ENCODE measurements at regions not wholly inside any gene's neighbourhood (a gene's known extent, or its start where the extent isn't known, plus 50 kb on each side); places are given as distances from the start of the nearest gene placed in this dataset.

DNA sequence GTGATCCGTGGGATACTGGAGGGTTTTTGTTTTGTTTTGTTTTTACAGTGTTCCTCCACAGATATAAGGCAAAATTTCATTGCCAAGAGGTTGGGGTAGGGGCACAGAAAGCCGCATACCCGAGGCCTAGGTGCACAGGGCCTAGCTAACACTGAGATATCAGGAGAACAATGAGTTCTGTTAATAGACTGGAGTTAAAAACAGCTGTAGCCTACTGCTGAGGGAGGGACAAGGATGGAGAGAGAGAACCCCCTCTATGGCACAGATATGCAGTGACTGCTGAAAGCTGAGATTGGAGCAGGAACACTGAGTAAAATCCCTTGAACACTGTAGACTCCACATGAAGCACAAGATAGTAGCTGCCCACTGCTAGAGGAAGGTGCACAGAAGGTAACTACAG, 53.1 kb upstream of the MAP3K13 start:
- Histone ChIP-seq H3K4me3 (no peak overlapping the region), H3K36me3 (replicated peaks; ENCODE audit: insufficient read depth, low read depth) (no peaks in the 10 kb centered on the region), H3K27ac (no peak overlapping the region), H2AFZ (no peak overlapping the region), H3K27me3 (no peaks in the 10 kb centered on the region), H3K4me1 (ENCODE audit: insufficient read depth) (no peaks in the 10 kb centered on the region), H3K79me2 (no peaks in the 10 kb centered on the region), H3K9me3 (ENCODE audit: low read depth) (no peaks in the 10 kb centered on the region), H3K9me2 (replicated peaks; ENCODE audit: insufficient read depth) (no peaks in the 10 kb centered on the region), H3K4me2 (no peak overlapping the region), H4K20me1 (ENCODE audit: insufficient read depth, poor library complexity, severe bottlenecking) (no peaks in the 10 kb centered on the region)
- TF ChIP-seq, protein P1, sequence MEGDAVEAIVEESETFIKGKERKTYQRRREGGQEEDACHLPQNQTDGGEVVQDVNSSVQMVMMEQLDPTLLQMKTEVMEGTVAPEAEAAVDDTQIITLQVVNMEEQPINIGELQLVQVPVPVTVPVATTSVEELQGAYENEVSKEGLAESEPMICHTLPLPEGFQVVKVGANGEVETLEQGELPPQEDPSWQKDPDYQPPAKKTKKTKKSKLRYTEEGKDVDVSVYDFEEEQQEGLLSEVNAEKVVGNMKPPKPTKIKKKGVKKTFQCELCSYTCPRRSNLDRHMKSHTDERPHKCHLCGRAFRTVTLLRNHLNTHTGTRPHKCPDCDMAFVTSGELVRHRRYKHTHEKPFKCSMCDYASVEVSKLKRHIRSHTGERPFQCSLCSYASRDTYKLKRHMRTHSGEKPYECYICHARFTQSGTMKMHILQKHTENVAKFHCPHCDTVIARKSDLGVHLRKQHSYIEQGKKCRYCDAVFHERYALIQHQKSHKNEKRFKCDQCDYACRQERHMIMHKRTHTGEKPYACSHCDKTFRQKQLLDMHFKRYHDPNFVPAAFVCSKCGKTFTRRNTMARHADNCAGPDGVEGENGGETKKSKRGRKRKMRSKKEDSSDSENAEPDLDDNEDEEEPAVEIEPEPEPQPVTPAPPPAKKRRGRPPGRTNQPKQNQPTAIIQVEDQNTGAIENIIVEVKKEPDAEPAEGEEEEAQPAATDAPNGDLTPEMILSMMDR (IDR thresholded peaks at IDR 0.05; ENCODE audit: poor library complexity), result no peak
- TF ChIP-seq EZH2phosphoT487 (IDR thresholded peaks at IDR 0.05; ENCODE audit: low read depth, severe bottlenecking, unreplicated experiment) (no peak), EZH2 (IDR thresholded peaks at IDR 0.05; ENCODE audit: borderline replicate concordance) (no peak)
- 96% methylated on average over 3 of the region's 3 CpGs for WGBS (ENCODE audit: low lambda C conversion rate, missing lambda C conversion rate)
- no peak for DNase-seq (ENCODE audit: low spot score)

DNA sequence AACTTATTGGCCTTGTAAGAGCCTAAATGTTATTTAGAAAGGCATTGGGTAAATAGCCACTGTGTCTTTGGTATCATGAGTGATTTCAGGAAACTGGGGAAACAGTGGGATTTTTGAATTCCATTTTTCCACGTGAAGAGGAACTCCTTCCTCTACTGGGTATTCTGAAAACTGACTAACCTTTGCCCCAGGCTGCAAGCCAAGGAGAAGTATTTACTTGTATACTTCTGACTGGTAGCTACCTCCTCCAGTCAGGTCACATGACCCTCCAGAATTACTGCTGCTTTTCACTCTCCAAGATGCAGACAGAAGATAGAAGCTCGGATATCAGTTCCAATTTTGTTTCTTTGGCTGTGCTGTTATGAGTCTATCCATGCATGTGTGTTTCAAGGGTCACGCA, 50.9 kb upstream of the MAP3K13 start:
- Histone ChIP-seq H3K9me2 (replicated peaks; ENCODE audit: insufficient read depth) (no peaks in the 10 kb centered on the region), H3K79me2 (no peaks in the 10 kb centered on the region), H3K4me3 (no peak overlapping the region), H2AFZ (no peak overlapping the region), H4K20me1 (ENCODE audit: insufficient read depth, poor library complexity, severe bottlenecking) (no peaks in the 10 kb centered on the region), H3K36me3 (replicated peaks; ENCODE audit: insufficient read depth, low read depth) (no peaks in the 10 kb centered on the region), H3K4me1 (ENCODE audit: insufficient read depth) (peaks cover 5% of the 10 kb centered on the region), H3K9me3 (ENCODE audit: low read depth) (no peaks in the 10 kb centered on the region), H3K27ac (no peak overlapping the region), H3K4me2 (no peak overlapping the region), H3K27me3 (no peaks in the 10 kb centered on the region)
- DNase-seq (ENCODE audit: low spot score), result no peak
- 82% methylated on average over 3 of the region's 3 CpGs for WGBS (ENCODE audit: low lambda C conversion rate, missing lambda C conversion rate)
- no peak for TF ChIP-seq EZH2phosphoT487 (IDR thresholded peaks at IDR 0.05; ENCODE audit: low read depth, severe bottlenecking, unreplicated experiment)
- no peak for TF ChIP-seq EZH2 (IDR thresholded peaks at IDR 0.05; ENCODE audit: borderline replicate concordance)
- TF ChIP-seq, protein P1 (IDR thresholded peaks at IDR 0.05; ENCODE audit: poor library complexity), result no peak

Measured in hepatocyte (in vitro differentiated cells).